ENCODE measurements at regions not wholly inside any gene's neighbourhood (a gene's known extent, or its start where the extent isn't known, plus 50 kb on each side); places are given as distances from the start of the nearest gene placed in this dataset.
"Not testable (repeated sequence)": the region's sequence is repeated elsewhere in the genome, so short reads cannot be mapped to it uniquely, and the experiment has no call there.

DNA sequence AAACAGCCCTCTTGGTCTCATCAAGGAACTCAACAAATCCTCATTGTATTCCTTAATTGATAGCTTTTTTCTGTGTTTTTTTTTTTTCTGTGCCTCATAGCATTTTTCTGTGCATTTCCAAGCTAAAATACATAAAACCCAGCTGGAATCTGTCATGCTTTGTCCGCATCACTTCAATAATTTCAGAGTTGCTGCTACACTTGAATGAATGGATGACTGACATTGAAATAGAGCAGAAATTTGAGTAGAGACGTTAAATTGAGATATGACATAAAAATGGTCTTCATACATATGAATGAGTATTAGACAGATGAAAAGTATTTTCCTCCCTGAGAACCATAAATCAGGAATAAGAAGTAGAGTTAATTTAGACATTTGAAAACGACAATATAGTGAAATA lies 593.2 kb downstream of the TMA16 start:
- DNase-seq (ENCODE audit: low spot score): no peak

DNA sequence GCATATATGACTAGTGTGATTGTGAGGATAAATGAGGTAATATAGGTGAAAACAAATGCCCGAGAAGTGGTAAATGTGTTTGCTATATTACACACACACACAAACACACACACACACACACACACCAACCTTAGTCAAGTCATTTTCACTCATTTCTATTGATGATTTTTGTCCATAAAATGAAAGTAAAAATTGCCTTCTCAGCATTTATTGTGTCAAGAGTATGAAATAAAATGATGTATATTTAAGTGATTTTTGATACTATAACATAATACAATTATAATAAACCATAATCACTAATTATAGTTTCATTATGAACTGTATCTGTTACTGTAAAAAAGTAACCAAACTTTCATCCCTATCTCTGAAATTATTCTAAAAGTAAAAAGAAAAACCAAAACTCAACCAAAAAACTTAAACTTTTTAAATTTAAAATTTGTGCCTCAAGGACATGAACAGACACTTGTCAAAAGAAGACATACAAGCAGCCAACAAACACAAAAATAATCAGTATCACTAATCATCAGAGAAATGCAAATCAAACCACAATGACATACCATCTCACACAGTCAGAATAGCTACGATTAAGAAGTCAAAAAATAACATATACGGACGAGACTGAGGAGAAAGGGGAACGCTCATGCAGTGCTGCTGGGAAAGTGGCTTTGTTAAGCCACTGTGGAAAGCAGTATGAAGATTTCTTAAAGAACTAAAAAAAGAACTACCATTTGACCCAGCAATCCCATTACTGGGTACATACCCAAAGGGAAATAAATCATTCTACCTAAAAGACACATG lies 601.0 kb downstream of the TMA16 start:
- DNase-seq (ENCODE audit: low spot score): no peak

DNA sequence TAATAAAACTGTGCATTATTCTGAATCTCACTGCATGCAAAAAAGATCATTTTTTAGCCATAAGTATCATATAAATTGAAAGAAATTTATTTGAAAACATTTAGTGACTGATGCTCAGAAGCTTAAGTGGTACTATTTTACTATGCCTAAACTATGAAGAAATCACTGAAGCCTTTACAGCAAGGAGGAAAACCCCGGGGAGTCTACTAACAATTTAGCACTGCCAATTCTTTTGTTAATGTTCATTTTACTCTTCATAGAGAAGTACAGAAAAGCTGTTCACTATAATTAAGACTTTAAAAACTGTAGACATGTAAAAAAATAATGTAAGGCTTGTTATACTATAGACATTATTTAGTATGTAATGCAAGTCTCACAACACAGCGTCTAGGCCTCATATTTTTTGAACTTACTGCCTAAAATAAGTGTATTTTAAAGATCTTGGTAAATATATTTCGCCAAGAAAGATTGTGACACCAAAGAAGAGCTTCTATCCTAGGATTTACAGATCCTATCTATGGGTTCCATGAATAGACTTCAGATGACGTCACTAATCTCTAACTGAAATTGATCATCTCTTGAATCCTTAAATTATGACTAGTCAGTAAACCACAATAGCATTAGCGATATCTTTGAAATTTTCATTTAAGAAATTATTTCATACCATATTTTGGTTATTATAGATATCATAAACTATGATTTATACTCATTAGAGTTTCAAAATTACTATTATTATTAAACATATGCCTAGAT lies 602.5 kb downstream of the TMA16 start:
- no peak for DNase-seq (ENCODE audit: low spot score)

DNA sequence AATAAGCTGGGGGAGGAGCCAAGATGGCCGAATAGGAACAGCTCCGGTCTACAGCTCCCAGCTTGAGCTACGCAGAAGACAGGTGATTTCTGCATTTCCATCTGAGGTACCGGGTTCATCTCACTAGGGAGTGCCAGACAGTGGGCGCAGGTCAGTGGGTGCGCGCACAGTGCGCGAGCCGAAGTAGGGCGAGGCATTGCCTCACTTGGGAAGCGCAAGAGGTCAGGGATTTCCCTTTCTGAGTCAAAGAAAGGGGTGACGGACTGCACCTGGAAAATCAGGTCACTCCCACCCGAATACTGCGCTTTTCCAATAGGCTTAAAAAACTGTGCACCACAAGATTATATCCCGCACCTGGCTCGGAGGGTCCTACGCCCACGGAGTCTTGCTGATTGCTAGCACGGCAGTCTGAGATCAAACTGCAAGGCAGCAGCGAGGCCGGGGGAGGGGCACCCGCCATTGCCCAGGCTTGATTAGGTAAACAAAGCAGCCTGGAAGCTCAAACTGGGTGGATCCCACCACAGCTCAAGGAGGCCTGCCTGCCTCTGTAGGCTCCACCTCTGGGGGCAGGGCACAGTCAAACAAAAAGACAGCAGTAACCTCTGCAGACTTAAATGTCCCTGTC lies 606.4 kb downstream of the TMA16 start:
- DNase-seq (ENCODE audit: low spot score): not testable (repeated sequence)

DNA sequence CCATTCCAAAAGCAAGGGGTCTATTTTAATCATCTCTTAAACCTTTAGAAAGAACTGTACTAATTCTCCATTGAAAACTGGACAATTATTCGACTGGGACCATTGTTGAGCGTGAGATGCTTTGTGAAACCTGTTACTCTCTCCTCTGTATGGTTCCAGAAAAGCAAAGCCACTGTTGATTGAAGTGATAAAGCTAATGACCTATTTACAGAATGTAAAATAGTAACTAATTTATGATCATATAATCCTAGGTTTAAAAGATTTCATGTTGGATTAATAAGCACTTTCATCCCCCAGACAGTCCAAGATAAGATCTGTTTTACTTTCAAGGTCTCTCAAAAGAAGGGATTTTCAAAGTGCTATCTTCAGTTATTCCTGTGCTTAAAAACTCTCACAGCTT lies 614.5 kb downstream of the TMA16 start:
- DNase-seq (ENCODE audit: low spot score): no peak

DNA sequence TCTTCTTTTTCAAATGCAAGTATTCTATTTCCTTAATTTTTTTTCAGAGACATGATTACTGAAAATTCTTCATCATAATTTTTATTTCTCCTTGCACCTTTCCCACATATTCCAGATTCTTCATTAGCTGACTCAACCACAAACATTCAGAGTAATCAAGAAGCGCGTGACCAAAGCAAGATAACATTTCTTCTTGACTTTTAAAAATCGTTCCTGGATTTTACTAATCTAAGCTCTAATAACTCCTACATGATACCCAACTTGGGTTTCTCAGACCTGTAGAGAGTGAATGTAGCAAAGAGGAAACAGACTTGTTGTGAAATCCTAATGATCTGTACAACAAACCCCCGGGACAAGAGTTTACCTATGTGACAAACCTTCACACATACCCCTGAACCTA lies 615.0 kb downstream of the TMA16 start:
- DNase-seq (ENCODE audit: low spot score): no peak

DNA sequence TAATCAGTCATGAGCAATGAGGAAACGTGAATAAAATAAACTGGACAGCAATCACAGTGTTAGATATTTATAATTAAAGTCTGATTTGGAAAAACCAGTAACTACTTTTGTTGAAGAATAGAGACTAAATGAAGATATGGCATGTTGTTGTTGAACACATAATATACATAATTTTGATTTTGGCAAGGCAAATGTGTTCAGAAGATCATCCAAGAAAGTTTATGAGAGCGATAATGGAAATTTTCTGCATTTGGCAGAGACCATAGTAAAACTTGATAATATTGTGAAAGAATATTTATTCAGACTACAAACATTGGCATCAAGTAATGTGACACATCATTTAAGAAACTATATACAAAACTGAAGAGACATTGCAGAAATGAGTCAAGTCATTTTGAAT lies 620.7 kb downstream of the TMA16 start:
- no peak for DNase-seq (ENCODE audit: low spot score)

DNA sequence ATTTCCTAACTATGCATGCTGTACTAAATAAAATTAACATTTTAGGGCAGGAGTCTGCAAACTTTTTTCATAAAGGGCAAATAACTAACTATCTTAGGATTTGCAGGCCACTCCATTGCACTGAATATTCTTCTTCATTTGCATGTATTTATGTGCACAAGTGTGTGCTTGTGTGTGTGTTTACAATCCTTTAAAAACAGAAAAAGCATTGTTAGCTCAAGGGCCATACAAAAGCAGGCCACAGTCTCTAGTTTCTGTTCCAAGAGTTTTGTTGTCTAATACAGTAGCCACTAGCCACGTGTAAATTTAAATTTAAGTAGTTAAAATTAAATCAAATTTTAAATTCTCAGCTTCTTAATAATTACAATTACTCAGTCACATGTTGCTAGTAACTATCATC lies 621.8 kb downstream of the TMA16 start:
- no peak for DNase-seq (ENCODE audit: low spot score)

DNA sequence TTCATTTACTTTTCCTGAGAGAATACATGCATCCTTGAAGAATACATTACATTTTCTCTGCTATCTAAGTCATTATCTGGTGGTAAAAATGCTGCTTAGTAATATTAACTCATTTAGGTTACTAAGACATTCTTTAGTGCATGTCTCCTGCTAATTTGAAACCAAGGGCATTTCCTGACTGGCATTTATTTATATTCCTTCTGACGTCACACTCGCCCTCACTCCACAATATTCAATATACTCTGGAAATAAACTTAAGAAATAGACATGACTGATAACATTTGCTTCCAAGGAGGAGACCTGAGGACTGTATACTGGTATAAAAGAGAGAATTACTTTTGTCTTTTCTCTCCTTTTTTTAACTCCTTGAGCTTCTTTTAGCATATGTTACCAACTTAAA lies 619.5 kb upstream of the SMIM31 start:
- DNase-seq (ENCODE audit: low spot score): no peak

DNA sequence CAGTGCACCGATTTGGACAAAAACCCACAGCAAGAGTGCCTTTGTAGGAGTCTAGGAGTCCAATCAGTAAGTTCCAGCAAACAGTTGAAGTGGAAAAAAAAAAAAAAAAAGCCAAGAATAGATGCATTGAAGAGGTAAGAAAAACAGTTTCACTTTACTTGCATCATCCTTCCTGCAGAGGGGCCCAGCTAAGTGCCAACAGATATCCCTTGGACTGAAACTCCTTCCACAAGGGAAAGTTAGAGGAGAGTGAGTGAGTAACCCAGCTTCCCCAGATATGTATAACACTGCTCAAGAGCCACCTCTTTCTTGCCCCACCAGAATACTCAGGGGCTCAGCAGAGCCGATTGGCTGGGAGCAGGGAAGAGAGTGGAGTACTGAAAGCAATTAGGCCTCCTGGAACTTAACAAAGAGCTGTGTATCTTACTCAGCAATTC lies 617.7 kb upstream of the SMIM31 start:
- DNase-seq (ENCODE audit: low spot score): no peak

DNA sequence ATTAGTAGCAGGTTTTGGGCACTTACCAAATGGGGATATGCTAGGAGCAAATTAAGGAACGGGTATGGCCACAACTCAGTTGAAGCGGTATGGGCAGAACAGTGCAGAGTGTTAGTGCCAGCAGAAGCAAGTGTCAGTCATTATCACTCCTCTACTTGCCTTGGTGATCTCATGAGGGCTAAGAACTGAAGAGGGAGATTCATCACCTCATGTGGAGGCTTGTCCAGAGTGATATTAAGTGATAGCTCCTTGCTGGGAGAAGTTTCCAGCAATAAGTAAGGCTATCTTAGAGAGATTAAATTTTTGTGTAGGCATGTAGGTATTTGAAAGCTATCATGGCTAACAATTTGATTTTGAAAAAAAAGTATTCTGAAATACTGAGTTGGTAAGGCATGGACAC lies 615.4 kb upstream of the SMIM31 start:
- no peak for DNase-seq (ENCODE audit: low spot score)

DNA sequence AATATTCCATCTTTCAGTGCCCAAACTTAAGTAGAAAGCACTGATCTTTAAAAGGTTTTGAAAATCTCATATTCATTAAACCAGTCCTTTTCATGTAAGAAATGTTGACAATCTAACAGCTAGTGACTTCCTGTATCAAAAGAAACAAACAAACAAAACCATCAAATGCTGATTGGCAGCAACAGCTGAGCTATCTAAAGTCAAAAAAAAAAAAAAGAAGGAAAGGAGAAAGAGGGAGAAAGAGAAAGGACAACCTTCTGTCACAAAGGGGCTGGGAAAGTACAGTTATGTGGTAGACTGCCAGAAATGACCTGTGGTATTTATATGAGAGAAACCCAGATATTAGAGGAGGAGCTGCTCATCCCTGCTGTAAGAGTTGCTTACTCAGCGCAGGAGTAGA lies 614.6 kb upstream of the SMIM31 start:
- no peak for DNase-seq (ENCODE audit: low spot score)

DNA sequence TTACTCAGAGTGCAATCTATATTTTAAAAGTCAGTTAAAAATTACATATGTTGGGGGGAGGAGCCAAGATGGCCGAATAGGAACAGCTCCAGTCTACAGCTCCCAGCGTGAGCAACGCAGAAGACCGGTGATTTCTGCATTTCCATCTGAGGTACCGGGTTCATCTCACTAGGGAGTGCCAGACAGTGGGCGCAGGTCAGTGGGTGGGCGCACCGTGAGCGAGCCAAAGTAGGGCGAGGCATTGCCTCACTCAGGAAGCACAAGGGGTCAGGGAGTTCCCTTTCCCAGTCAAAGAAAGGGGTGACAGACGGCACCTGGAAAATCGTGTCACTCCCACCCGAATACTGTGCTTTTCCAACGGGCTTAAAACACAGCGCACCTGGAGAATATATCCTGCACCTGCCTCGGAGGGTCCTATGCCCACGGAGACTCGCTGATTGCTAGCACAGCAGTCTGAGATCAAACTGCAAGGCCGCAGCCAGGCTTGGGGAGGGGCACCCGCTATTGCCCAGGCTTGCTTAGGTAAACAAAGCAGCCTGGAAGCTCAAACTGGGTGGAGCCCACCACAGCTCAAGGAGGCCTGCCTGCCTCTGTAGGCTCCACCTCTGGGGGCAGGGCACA lies 612.1 kb upstream of the SMIM31 start:
- not testable (repeated sequence) for DNase-seq (ENCODE audit: low spot score)

DNA sequence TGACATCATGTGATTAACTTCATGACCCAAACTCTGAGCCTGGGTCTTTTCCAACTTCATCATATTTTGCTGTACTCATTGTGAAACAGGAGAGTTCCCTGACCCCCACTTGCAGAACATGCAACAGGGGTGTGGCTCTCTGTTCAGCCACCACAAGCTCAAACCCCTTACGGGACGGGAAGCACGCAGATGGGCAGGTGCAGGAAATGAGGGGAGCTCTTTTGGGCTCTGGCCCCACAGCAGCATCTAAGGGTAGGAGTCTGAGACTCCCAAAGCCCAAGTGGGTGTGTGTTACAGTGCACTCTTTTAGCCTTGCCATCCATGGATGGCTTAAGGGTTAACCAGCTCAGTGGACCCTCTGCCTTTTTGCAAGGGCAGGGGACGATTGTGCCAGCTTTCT lies 599.5 kb upstream of the SMIM31 start:
- no peak for DNase-seq (ENCODE audit: low spot score)

DNA sequence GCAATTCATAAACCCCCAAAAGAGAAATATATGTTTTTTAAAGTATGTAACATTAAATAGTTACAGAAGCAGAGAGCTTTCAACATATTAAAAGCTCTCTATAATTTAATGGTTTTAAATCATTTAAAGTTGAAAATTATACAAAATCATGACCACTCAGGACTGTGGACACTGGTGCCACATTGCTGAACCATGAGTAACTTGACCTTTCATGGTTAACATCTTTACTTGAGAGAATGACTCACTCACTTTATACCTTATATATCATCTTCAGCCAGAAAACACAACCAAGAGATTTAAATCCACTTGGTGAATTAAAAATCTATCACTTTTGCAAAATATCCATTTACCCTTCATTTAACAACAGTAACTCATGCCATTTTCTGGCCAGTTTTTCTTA lies 584.3 kb upstream of the SMIM31 start:
- no peak for DNase-seq (ENCODE audit: low spot score)

DNA sequence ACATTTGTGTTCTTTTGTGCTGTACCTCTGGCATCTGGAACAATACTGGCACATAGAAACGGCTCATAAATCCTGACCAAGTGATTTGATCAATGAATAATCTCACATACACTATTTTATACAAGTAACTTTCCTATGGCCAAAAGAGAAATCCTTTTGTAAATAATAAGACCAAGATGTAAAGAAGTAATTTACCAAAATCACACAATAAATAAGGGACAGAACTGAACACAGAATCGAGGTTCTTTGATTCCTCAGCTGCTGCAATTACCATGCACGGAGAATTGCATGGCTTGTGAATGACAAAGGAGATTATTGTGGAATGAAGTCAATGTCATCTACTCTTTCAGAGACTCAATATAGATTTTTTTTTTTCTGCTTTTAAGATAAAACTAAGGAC lies 576.8 kb upstream of the SMIM31 start:
- no peak for DNase-seq (ENCODE audit: low spot score)

DNA sequence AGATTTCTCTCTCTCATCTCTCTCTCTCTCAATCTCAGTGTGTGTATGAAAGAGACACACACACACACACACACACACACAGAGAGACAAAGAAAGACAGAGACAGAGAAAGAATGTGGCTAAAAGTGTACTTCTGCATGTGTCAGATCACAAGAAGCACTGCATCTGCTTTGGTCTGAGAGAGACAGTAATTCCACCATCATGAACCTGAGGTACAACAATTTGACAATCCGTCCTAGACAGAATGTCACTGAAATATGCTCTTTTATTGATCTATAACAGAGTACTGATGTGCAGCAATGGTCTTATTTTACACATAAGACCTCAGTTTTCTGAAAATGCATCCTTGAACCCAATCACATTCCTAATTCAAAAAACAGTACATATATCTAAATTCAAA lies 576.2 kb upstream of the SMIM31 start:
- DNase-seq (ENCODE audit: low spot score): no peak

DNA sequence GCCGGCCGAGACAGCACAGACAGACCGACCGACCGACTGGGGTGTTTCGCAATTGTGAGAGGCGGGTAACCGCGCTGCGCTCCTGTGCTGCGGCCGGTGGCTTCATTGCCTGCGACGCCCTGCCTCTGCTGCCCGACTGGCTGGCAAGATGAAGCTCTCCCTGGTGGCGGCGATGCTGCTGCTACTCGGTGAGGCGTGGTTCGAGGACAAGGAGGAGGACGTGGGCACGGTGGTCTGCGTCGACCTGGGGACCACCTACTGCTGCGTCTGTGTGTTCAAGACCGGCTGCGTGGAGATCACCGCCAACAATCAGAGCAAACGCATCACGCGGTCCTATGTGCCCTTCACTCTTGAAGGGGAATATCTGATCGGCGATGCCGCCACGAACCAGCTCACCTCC lies 565.7 kb upstream of the SMIM31 start:
- DNase-seq (ENCODE audit: low spot score): no peak

DNA sequence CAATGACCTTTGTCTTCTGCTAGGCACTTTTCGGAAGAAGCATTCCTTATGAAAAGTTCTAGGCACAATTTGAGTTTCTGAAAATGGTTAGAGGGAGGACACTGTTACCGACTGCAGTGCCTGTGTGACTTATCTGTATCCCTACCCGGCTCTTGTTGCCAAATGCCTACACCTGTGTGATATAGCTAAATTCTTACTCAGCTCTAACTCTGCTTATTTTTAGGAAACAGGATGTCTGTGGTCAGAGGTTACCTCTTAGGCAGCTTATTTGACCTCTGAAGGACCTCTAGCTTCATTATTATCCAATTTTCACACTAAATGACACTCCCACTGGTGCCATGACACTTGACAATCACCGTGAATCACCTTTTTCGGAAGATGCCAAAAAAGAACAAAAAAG lies 561.1 kb upstream of the SMIM31 start:
- DNase-seq (ENCODE audit: low spot score): no peak

DNA sequence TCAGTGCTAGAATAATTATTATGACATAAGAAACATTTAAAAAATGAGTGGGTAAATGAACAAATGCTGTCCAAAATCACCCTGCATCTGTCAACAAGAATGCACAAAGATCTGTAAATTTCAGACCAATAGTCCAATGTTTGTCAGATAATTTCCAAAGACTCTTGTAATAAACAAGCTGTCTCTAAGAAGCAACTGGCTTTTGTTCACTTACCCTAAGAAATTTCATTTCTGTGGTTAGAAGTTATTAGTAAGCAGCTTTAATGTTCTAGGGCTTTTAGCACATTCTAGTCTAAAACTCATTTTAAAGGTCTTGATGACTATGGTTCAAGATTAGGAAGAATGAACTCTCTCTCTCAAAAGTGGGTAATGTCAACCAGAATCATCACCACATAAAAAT lies 560.3 kb upstream of the SMIM31 start:
- no peak for DNase-seq (ENCODE audit: low spot score)

DNA sequence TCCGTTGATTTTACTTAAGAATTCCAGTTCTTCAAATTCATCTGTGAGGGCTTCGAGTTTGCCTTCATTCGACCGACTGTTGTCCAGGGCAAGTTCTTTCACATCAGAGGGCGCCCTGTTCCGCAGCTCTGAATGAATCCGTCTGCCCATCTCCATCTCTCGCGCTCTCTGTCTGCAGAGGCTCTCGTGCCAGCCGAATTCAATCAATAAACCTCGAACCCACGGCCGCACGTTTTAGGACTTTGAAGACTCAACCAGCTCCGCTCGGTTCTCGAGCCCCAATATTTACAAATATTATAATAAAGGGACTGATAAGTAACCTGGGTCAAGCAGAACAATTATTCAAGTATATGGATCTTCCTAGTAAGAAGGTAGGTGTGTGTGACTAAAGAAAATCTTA lies 556.4 kb upstream of the SMIM31 start:
- no peak for DNase-seq (ENCODE audit: low spot score)

DNA sequence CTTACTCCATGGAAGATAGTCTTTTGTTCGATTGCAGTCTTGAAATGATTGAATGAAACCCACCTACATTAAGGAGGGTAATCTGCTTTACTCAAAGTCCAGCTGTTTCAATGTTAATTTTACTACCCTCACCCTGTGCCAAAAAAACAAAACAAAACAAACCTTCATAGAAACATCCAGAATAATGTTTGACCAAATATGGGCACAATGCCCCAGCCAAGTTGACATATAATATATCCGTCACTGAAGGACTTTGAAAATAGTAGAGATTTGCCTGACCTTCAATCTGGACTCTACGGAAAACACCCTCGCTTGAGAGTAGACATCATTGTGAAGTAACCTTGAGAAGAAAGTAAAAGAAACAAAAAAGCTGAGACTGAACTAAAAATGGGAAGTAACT lies 550.5 kb upstream of the SMIM31 start:
- DNase-seq (ENCODE audit: low spot score): no peak
